Stimulated activated CD4-positive, alpha-beta T cell treated with anti-CD3 and anti-CD28 coated beads, Interleukin-2, amount 100 ng/mL, for 48 hours (primary cell): ENCODE measurements at regions not wholly inside any gene's neighbourhood (a gene's known extent, or its start where the extent isn't known, plus 50 kb on each side); places are given as distances from the start of the nearest gene placed in this dataset.

ENCODE experiments used
- DNase-seq, 2 donors: peaks; one replicate each; pipeline ENCODE4 v3.0.0-alpha.2; 2020

- no peak for DNase-seq
Observed at GRCh38 chr1:113266788-113267187, 123.5 kb upstream of the MAGI3 start.

GRCh38 chr1:113269168-113269963 is 120.9 kb upstream of the MAGI3 start:
- no peak for DNase-seq

GRCh38 chr1:113271039-113271438 is 119.3 kb upstream of the MAGI3 start:
- no peak for DNase-seq

GRCh38 chr1:113275083-113275482 is 115.2 kb upstream of the MAGI3 start:
- DNase-seq: no peak

- DNase-seq: no peak
Observed at GRCh38 chr1:113275691-113276090, 114.6 kb upstream of the MAGI3 start.

GRCh38 chr1:113276507-113276906 is 113.8 kb upstream of the MAGI3 start:
- DNase-seq: no peak

GRCh38 chr1:113278371-113278770 is 111.9 kb upstream of the MAGI3 start:
- no peak for DNase-seq

- no peak for DNase-seq
Observed at GRCh38 chr1:113278777-113279176, 111.5 kb upstream of the MAGI3 start.

GRCh38 chr1:113279776-113280391 is 110.4 kb upstream of the MAGI3 start:
- DNase-seq: no peak

GRCh38 chr1:113280581-113280980 is 109.7 kb upstream of the MAGI3 start:
- DNase-seq: no peak

GRCh38 chr1:113281550-113281949 is 108.8 kb upstream of the MAGI3 start:
- DNase-seq: no peak

- no peak for DNase-seq
Observed at GRCh38 chr1:113282008-113282892, 108.1 kb upstream of the MAGI3 start.

- DNase-seq: no peak
Observed at GRCh38 chr1:113282893-113283285, 107.4 kb upstream of the MAGI3 start.

GRCh38 chr1:113283914-113284313 is 106.4 kb upstream of the MAGI3 start:
- no peak for DNase-seq

- no peak for DNase-seq
Observed at GRCh38 chr1:113286156-113286555, 104.2 kb upstream of the MAGI3 start.

- DNase-seq: no peak
Observed at GRCh38 chr1:113291777-113292602, 98.3 kb upstream of the MAGI3 start.

GRCh38 chr1:113292603-113293255 is 97.6 kb upstream of the MAGI3 start:
- DNase-seq: no peak

GRCh38 chr1:113293256-113293626 is 97.1 kb upstream of the MAGI3 start:
- DNase-seq: no peak

GRCh38 chr1:113297749-113298148 is 92.6 kb upstream of the MAGI3 start:
- no peak for DNase-seq

GRCh38 chr1:113298941-113299340 is 91.4 kb upstream of the MAGI3 start:
- DNase-seq: no peak

GRCh38 chr1:113302636-113303035 is 87.7 kb upstream of the MAGI3 start:
- DNase-seq: no peak

GRCh38 chr1:113303267-113303666 is 87.0 kb upstream of the MAGI3 start:
- DNase-seq: no peak
